ENCODE measurements at regions not wholly inside any gene's neighbourhood (a gene's known extent, or its start where the extent isn't known, plus 50 kb on each side); places are given as distances from the start of the nearest gene placed in this dataset.

DNA sequence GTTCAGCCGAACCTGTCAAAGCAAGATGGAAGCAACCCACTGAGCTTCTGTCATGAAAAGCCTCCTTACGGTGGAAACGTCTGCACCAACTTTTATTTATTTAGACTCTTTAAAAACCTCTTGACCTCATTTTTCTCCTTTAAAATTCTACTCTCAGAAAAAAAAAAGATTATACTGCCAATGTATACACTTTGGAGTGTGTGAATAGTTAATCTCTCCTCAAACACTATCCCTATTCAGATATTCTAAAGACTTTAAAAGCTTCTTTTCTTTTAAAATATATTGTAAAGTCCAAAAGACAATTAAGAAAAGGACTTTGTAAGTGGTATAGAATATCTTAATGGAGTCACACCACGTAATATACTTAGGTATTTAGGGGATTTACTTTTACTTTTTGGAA is 335.2 kb upstream of the SEMA3D start:
- 78% methylated on average over 4 of the region's 4 CpGs for WGBS
- no peaks in the 10 kb centered on the region for H3K36me3 ChIP-seq (ENCODE audit: control insufficient read depth in 4 of 4, insufficient read depth in 3 of 4, low read depth in 1 of 4, low read length in 3 of 4)
- H3K27ac ChIP-seq (ENCODE audit: low read depth in 1 of 2, low read length in 2 of 2): no peak overlapping the region
- H3K9ac ChIP-seq (ENCODE audit: low read depth in 1 of 2, low read length in 2 of 2): no peak overlapping the region
- no peaks in the 10 kb centered on the region for H3K4me1 ChIP-seq (ENCODE audit: control insufficient read depth in 4 of 4, insufficient read depth in 4 of 4, low read length in 3 of 4)
- no peak for DNase-seq (ENCODE audit: low spot score)
- TF ChIP-seq, protein P1, sequence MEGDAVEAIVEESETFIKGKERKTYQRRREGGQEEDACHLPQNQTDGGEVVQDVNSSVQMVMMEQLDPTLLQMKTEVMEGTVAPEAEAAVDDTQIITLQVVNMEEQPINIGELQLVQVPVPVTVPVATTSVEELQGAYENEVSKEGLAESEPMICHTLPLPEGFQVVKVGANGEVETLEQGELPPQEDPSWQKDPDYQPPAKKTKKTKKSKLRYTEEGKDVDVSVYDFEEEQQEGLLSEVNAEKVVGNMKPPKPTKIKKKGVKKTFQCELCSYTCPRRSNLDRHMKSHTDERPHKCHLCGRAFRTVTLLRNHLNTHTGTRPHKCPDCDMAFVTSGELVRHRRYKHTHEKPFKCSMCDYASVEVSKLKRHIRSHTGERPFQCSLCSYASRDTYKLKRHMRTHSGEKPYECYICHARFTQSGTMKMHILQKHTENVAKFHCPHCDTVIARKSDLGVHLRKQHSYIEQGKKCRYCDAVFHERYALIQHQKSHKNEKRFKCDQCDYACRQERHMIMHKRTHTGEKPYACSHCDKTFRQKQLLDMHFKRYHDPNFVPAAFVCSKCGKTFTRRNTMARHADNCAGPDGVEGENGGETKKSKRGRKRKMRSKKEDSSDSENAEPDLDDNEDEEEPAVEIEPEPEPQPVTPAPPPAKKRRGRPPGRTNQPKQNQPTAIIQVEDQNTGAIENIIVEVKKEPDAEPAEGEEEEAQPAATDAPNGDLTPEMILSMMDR (IDR thresholded peaks at IDR 0.05; ENCODE audit: low read depth, low read length, missing input control): no peak
- TF ChIP-seq, protein P2, sequence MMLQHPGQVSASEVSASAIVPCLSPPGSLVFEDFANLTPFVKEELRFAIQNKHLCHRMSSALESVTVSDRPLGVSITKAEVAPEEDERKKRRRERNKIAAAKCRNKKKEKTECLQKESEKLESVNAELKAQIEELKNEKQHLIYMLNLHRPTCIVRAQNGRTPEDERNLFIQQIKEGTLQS (IDR thresholded peaks at IDR 0.05): no peak
- TF ChIP-seq RAD21 (IDR thresholded peaks at IDR 0.05) (no peak), SP1 (IDR thresholded peaks at IDR 0.05) (no peak), FOXA2 (IDR thresholded peaks at IDR 0.05) (no peak), HNF4G (IDR thresholded peaks at IDR 0.05) (no peak), JUND (IDR thresholded peaks at IDR 0.05) (no peak), RXRA (IDR thresholded peaks at IDR 0.05) (no peak), EGR1 (IDR thresholded peaks at IDR 0.05; ENCODE audit: low read depth in 2 of 2) (no peak), TAF1 (conservative IDR thresholded peaks at IDR 0.05) (no peak), NR2F2 (IDR thresholded peaks at IDR 0.05) (no peak), YY1 (IDR thresholded peaks at IDR 0.05) (no peak), HNF4A (conservative IDR thresholded peaks at IDR 0.05) (no peak), GABPA (IDR thresholded peaks at IDR 0.05 in 1 of 2, conservative IDR thresholded peaks at IDR 0.05 in 1 of 2) (no peak), FOXA1 (IDR thresholded peaks at IDR 0.05) (no peak)
- TF ChIP-seq, protein P3, sequence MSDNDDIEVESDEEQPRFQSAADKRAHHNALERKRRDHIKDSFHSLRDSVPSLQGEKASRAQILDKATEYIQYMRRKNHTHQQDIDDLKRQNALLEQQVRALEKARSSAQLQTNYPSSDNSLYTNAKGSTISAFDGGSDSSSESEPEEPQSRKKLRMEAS (IDR thresholded peaks at IDR 0.05): no peak
- TF ChIP-seq, protein P4, sequence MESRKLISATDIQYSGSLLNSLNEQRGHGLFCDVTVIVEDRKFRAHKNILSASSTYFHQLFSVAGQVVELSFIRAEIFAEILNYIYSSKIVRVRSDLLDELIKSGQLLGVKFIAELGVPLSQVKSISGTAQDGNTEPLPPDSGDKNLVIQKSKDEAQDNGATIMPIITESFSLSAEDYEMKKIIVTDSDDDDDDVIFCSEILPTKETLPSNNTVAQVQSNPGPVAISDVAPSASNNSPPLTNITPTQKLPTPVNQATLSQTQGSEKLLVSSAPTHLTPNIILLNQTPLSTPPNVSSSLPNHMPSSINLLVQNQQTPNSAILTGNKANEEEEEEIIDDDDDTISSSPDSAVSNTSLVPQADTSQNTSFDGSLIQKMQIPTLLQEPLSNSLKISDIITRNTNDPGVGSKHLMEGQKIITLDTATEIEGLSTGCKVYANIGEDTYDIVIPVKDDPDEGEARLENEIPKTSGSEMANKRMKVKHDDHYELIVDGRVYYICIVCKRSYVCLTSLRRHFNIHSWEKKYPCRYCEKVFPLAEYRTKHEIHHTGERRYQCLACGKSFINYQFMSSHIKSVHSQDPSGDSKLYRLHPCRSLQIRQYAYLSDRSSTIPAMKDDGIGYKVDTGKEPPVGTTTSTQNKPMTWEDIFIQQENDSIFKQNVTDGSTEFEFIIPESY (IDR thresholded peaks at IDR 0.05): no peak
- TF ChIP-seq, protein P5, sequence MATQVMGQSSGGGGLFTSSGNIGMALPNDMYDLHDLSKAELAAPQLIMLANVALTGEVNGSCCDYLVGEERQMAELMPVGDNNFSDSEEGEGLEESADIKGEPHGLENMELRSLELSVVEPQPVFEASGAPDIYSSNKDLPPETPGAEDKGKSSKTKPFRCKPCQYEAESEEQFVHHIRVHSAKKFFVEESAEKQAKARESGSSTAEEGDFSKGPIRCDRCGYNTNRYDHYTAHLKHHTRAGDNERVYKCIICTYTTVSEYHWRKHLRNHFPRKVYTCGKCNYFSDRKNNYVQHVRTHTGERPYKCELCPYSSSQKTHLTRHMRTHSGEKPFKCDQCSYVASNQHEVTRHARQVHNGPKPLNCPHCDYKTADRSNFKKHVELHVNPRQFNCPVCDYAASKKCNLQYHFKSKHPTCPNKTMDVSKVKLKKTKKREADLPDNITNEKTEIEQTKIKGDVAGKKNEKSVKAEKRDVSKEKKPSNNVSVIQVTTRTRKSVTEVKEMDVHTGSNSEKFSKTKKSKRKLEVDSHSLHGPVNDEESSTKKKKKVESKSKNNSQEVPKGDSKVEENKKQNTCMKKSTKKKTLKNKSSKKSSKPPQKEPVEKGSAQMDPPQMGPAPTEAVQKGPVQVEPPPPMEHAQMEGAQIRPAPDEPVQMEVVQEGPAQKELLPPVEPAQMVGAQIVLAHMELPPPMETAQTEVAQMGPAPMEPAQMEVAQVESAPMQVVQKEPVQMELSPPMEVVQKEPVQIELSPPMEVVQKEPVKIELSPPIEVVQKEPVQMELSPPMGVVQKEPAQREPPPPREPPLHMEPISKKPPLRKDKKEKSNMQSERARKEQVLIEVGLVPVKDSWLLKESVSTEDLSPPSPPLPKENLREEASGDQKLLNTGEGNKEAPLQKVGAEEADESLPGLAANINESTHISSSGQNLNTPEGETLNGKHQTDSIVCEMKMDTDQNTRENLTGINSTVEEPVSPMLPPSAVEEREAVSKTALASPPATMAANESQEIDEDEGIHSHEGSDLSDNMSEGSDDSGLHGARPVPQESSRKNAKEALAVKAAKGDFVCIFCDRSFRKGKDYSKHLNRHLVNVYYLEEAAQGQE (IDR thresholded peaks at IDR 0.05): no peak
- no peaks in the 10 kb centered on the region for H3K9me3 ChIP-seq (ENCODE audit: control insufficient read depth in 4 of 4, low read length in 3 of 4)
- no peak overlapping the region for H3K4me3 ChIP-seq (ENCODE audit: low read depth in 1 of 3, low read length in 3 of 3)
- H3K27me3 ChIP-seq (ENCODE audit: control insufficient read depth in 4 of 4, insufficient read depth in 4 of 4, low read length in 3 of 4): no peaks in the 10 kb centered on the region

All from liver (tissue), 8 donors.